ENCODE measurements at regions not wholly inside any gene's neighbourhood (a gene's known extent, or its start where the extent isn't known, plus 50 kb on each side); places are given as distances from the start of the nearest gene placed in this dataset.

- BruUV-seq (replicated peaks): no TSS peak
- H3K4me3 ChIP-seq (replicated peaks in 1 of 2; ENCODE audit: low read depth in 1 of 2, low read length in 2 of 2): no peak overlapping the region
- H3K4me1 ChIP-seq (ENCODE audit: control insufficient read depth in 1 of 2, insufficient read depth in 2 of 2, low read length in 2 of 2): no peaks in the 10 kb centered on the region
- no peak overlapping the region for H2AFZ ChIP-seq (ENCODE audit: low read depth, low read length, poor library complexity, severe bottlenecking)
- TF ChIP-seq ELF1 (IDR thresholded peaks at IDR 0.05; ENCODE audit: borderline replicate concordance, low read depth): no peak
- no peak for TF ChIP-seq POLR2AphosphoS5 (IDR thresholded peaks at IDR 0.05; ENCODE audit: low read depth, low read length)
- no peak for TF ChIP-seq SRF (IDR thresholded peaks at IDR 0.05; ENCODE audit: low read depth)
- TF ChIP-seq CTCF (IDR thresholded peaks at IDR 0.05 in 2 of 3, conservative IDR thresholded peaks at IDR 0.05 in 1 of 3; ENCODE audit: borderline replicate concordance in 1 of 3, insufficient read depth in 1 of 3, low read depth in 2 of 3, low read length in 2 of 3): no peak
- no peak for TF ChIP-seq YY1 (IDR thresholded peaks at IDR 0.05; ENCODE audit: extremely low read depth, insufficient replicate concordance, low read depth, low read length)
- no peak for TF ChIP-seq FOSL1 (IDR thresholded peaks at IDR 0.05; ENCODE audit: low read depth)
- TF ChIP-seq EZH2phosphoT487 (IDR thresholded peaks at IDR 0.05; ENCODE audit: borderline replicate concordance): no peak
- TF ChIP-seq ATF3 (IDR thresholded peaks at IDR 0.05): no peak
- TF ChIP-seq RAD21 (IDR thresholded peaks at IDR 0.05; ENCODE audit: low read depth): no peak
- TF ChIP-seq ZFX (IDR thresholded peaks at IDR 0.05): no peak
- no peak for TF ChIP-seq POLR2A (IDR thresholded peaks at IDR 0.05; ENCODE audit: borderline replicate concordance, extremely low read depth, insufficient read depth, insufficient read length)
- no peak for TF ChIP-seq EGR1 (IDR thresholded peaks at IDR 0.05; ENCODE audit: low read depth)
- TF ChIP-seq JUND (IDR thresholded peaks at IDR 0.05): no peak
- no peak for TF ChIP-seq CEBPB (IDR thresholded peaks at IDR 0.05; ENCODE audit: low read depth)
- no peaks in the 10 kb centered on the region for H3K9me3 ChIP-seq (ENCODE audit: control insufficient read depth in 1 of 2, insufficient read depth in 1 of 2, low read depth in 1 of 2, low read length in 2 of 2)
- ChIA-PET RAD21 (ENCODE audit: low non-redundant PET in 1 of 2, low total read pairs in 2 of 2, uncharacterized antibody in 2 of 2, unreplicated experiment in 2 of 2) (no interaction called here), POLR2A (no interaction called here), CTCF (no interaction called here)
- intact Hi-C loops (cut with micrococcal nuclease): no loop called here
- no peak for DNase-seq (ENCODE audit: low read depth, low spot score)
- H3K36me3 ChIP-seq (ENCODE audit: control insufficient read depth in 1 of 2, insufficient read depth in 2 of 2, low read length in 2 of 2): no peaks in the 10 kb centered on the region
- no peak overlapping the region for H3K9ac ChIP-seq (ENCODE audit: low read length)
- H3K27ac ChIP-seq (ENCODE audit: low read depth, low read length): no peak overlapping the region
- H3K27me3 ChIP-seq (ENCODE audit: insufficient read depth, low read length): no peaks in the 10 kb centered on the region
- no peak overlapping the region for H3K4me2 ChIP-seq (ENCODE audit: low read length)
- H3K9me2 ChIP-seq (ENCODE audit: insufficient read depth): no peaks in the 10 kb centered on the region
- no peaks in the 10 kb centered on the region for H3K79me2 ChIP-seq (ENCODE audit: insufficient read depth, low read length)
- ATAC-seq: no peak
- H4K20me1 ChIP-seq (ENCODE audit: insufficient read depth): no peaks in the 10 kb centered on the region
Observed at GRCh38 chr2:38494394-38494793, 108.3 kb downstream of the HNRNPLL start.
